NCI-H446 treated with DMSO at 0.1 percent for 48 hours (cell line): ENCODE measurements at regions not wholly inside any gene's neighbourhood (a gene's known extent, or its start where the extent isn't known, plus 50 kb on each side); places are given as distances from the start of the nearest gene placed in this dataset.

Source experiments
- DNase-seq: peaks from one replicate; lab custom pipeline; 2025; lab: John Stamatoyannopoulos, UW

DNA sequence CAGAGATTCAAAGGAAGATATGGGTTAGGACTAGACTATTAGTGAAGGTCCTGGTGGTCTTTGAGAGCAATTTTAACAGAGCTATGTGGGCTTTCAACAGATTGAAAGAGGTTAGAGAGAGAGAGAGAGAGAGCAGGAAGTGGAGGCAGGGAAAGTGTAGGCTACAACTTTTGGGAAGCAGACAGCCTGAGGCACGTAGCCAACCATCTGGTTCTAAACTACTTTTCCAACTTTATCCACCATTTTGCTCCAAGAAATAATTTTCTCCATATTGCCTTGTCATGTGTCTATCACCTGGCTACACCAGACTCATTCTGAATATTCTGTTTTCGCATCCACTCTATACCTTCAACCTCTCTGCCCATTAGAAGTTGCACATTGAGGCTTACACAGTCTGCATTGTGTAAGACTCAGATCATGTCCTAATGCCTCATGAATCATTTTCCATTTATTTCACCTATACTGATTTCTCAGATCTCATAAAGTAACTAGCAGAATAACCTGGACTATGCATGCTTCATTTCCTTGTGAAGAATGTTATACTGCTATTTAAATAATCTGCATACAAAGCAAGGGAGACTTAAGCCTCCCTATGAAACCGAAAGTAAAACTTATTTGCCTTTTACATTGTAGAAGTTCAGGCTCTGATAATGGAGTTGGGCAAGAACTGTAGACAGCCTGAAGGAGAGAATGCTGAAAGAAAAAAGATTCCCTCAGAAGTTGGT, 235.6 kb downstream of the ELAVL2 start:
- DNase-seq, result no peak

DNA sequence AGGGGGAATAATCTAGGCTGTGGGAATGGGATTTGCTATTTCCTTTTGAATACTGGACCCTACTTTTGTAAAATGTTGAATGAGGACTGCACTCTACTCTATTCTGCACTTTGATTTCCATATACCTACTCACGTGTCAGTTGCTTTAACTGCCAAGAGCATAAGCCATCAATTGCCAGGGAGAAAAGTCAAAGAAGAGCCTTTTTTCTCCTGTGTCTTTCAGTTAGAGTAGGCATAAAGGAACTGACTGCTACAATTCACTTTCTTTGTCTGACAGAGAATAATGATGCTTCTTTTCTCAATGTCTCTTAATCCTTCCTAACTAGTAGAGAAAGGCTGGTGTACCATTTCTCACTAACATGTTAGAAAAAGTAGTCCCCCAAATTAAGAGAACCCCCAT, 231.6 kb downstream of the ELAVL2 start:
- DNase-seq, result no peak

DNA sequence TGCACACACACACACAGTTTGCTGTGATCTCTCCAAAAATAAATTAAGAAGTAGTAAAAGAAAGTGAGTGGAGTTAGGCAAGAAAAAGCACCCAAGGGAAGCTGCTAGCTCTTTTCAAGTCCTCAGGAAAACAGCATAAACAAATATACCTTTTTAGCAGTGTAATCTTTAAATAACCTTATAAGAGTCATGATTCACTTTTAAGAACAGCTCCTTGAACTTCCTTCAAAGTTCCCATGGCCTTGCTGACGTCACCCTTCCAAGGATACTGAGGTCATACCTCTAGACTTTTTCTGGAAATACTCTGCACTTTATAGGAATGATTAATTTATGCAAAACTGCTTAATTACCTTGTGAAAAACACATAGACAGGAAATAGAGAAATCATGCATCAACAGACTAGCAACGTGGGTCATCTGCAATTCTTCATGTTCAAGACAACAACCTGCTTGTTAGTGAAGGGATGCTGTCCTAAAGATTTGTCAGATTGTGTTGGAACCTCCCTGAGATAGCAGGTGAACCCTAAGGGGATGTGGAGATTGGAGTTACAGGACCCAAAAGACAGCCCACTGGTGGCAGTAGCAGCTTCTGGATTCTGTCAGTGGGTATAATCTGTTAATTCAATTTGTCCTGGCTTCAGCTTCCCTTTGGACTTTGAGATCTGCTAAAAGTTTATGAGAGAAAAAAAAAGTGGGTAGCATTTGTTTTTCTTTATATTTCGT, 229.0 kb downstream of the ELAVL2 start:
- no peak for DNase-seq

DNA sequence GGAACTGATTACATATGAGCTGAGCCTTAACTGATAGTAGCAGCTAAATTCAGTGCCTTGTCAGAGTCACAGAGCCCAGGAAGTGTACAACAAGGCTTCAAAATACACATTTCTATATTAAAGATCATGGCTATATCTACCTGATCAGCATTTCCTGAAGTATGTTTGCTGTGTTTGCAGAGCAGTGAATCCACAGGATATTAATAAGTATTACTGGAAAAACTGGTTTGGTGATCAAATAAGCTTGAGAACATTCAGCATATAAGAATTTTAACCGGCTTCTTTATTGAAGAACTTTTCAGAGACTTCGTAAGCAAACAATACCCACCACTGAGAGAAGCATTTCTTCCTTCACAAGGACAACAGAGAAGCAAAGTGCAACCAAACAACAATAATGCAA, 227.0 kb downstream of the ELAVL2 start:
- no peak for DNase-seq

DNA sequence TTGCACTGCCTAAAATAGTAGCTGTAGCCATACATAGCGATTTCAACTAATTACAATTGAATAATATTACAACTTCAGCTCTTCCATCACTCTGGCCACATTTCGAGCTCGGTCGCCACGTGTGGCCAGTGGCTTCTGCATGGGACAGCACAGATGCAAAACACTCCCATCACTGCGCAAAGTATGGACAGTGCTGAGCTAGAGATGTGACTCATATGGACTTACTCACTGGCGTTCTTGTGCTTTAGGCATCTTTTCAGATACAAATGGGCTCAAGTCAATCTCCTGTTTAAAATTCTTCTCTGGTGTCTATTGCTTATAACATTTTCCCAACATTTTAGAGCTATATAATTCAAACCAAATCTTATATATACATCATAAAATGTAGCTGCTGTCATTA, 222.7 kb downstream of the ELAVL2 start:
- DNase-seq, result no peak

DNA sequence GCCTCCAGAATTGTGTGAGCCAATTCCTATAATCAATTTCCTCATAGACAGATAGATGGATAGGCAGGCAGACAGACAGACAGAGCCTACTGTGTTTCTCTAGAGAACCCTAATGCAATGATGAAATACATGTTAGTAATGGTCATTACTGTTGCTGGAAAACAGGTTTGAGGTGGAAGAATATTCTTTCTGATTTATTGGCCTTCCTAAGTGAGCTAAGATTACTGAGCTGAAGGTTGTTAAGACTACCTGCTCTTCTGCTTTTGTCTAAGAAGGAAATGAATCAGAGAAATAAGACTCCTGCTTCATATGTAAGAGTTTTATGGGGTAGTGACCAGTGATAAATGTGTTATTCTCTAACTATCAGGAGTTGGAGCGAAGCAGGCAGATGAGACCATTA, 219.9 kb downstream of the ELAVL2 start:
- no peak for DNase-seq

DNA sequence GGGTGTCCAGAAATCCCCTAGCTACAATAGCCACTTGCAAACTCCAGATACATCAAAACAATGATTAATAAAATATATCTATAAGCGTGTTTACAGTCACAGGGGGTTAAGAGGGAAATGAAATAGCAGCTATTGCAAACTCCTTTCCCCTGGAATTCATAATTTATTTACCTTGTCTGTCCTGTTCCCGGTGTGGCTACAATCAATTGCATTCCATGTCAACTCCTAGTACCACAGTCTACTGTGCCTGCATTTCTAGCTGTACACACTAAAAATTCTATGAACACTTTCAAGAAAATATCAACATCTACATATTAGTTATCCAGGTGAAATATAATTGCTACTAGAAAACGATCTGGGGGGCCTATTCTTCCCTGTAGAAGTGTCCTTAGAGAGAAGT, 217.6 kb downstream of the ELAVL2 start:
- no peak for DNase-seq

DNA sequence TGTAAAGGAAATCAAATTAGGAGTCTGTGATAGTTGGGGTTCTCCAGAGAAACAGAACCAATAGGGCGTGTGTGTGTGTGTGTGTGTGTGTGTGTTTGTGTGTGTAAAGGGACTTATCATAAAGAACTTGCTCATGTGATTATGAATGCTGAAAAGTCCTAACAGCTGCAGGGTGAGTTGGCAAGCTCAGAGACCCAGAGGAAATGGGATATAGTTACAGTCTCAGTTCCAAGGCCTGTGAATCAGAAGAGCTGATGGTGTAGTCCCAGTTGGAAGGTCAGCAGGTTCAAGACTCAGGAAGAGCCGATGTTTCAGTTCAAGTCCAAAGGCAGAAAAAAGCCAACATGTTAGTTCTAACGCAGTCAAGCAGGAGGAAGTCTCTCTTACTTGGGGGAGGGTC, 214.2 kb downstream of the ELAVL2 start:
- no peak for DNase-seq

DNA sequence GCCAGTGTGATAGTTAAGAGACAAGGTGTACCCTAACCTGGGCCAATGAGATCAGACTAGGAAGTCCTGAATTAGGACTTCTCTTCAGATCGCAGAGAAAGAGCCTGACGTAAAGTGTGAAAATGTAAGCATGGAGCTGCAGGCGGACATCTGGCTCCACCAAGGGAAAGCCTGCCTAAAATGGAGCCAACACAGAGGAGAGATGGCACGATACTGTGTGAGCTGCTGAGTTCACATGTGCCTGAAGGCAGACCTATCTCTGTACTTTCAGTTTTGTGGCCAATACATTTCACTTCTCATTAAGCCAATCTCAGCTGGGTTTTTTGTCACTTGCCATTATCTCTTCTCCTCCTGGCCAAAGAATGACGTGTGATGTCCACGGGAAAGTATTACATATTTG, 210.5 kb downstream of the ELAVL2 start:
- DNase-seq, result no peak

DNA sequence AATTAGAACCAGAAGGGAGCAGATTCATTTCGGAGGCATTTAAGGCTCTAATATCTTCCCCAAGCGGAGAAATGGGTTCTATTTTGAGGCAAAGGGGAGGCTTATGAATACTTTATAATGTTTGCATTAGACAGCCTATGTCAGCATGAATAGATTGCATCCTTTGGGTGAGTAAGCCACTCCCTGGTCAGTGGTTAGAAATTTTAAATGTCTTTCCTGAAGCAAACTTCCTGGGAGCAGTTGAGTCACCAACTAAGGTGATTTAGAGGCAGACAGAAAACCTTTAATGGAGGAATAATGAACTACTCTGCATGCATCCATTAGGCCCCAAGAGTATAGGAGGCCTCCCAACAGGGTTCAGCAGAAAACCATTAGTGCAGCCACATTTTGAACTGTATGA, 204.9 kb downstream of the ELAVL2 start:
- DNase-seq, result no peak

DNA sequence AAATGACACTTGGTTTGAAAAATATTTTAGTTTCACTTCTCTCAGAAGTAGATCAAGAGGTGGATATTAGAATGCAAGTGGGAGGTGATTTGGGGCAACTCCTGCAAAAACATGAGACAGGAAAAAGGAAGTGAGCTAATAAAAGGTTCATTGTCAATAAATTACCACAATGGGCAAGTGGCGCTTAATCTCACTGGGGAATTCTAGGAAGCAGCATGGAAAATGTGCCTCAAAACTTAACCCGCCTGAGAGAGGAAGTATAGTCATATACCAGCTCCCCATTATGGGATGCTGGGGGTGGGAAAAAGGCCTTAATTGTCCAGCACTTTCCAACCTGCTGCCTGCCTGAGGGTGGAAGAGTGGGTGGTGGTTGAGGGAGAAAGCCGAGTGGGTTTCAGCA, 204.1 kb downstream of the ELAVL2 start:
- no peak for DNase-seq

DNA sequence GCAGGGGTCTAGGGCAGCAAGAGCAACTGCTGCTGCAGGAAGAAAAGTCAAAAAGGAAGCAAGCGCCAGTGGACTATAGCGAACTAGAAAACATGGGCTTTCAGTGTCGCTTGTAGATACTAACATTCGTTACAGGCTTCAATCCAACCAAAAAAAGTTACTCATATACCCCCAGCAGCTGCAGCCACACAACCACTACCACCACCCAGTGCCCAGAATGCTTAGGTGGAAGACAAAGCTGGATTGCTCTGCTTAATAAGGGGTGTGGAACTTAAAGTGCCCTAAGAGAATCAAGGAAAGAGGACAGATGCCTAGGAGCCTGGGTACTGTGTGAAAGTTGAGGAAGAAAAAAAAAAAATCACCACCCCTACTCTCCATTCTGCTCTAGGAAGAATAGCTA, 203.6 kb downstream of the ELAVL2 start:
- no peak for DNase-seq

DNA sequence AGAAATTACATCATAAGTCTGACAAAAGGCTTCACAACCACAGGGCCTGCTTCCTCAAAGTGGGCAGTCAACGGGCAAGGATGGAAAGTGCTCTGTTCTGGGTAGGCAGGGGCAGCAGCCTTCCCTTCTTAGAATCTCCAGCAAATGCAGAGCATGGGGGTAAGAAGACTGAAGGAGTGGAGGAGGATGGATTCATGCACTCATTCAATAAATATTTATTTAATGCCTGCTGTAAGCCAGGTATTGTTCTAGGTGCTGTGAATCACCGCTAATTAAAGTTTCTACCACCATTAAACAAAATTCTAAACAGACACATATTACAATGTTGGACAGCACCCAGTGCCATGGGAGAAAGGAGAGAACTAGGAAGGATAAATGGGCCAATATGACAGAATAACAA, 195.6 kb downstream of the ELAVL2 start:
- no peak for DNase-seq

DNA sequence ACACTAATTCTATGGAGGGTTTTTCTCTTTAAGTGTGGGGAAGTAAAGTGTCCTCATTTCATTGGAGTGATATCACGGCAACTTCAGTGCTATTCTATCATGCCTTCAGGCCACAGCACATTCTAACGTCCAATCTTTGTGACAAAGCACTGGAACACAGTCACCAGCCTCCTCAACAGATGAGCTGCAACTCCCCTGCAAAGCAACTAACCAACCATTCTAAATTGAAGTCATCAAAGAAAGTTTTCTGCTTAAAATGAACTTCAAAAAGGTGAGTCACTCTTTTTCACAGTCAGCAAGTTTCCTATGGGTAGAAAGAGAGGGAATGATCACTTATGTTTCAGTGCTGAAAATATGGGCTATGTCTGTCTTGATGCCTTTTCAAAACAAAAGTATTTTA, 190.8 kb downstream of the ELAVL2 start:
- no peak for DNase-seq

DNA sequence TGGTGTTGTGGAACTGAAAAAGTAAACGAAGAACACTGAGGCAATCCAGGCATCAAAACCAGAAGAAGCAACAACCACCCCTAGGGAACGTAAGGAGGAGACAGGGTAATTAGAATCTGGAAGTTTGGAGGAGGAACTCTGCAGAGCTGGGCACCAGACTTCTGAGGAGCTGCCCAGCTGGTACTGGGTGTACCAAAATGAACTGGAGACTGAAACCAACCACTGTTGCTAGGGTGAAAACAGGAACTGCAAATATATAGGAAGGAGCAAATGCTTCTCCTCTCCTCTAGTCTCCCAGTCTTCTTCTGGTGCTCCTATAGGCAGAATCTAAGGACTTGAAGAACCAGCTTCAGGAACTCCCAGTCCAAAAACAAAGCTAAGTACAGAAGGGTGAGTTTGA, 189.8 kb downstream of the ELAVL2 start:
- no peak for DNase-seq

DNA sequence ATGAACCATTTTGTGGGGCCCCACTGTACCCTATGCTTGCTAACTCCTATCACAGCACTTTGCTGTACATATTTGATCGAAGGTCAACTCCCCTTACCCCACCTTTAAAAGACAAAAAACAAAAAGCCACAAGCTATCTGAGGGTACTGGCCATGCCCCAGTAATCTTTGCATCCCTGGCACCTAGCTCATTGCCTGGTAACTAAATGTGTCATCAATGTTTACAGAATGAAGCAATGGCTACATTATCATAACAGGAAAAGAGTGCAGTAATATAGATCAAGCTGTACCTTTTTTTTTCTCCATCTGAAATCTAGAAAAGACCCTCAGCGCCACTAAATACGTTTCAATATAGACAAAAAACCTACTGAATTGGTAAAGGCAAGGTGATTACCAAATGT, 188.0 kb downstream of the ELAVL2 start:
- no peak for DNase-seq

DNA sequence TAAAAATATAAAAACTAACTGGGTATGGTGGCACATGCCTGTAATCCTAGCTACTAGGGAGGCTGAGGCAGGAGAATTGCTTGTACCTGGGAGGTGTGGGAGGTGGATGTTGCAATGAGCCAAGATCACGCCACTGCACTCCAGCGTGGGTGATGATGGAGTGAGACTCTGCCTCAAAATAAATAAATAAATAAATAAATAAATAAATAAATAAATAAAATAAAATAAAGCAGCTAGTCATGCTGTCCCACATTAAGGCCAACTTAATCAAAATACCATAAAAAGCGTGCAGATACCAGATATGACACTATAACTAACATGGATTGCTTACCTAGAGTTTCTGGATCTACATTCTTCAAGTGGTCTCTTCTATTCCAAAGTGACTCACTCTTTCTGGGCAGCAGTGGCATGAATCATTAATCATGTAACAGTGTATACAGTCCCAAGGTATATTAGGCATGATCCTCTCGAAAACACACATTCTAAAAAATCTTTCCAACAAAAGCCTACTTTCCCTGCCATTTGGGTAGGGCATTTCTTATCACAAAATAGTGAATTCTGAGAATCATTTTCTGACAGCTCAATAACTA, 187.1 kb downstream of the ELAVL2 start:
- peak; percentile 64 for DNase-seq
